Stomach (tissue), 4 donors: ENCODE measurements at regions not wholly inside any gene's neighbourhood (a gene's known extent, or its start where the extent isn't known, plus 50 kb on each side); places are given as distances from the start of the nearest gene placed in this dataset.

Experiments used
- EP300 ChIP-seq: sonication (generic); formaldehyde crosslinking; IDR thresholded peaks from one replicate; pipeline ENCODE4 v1.6.1; 2017; ENCODE audit warnings: antibody characterized with exemption
- POLR2A ChIP-seq, 4 donors: fragments of 450-650 bp; IDR thresholded peaks; one replicate each; pipeline ENCODE4 v1.6.1; 2016; ENCODE audit warnings: antibody characterized with exemption in 4 of 4, control low read depth in 2 of 4, mild to moderate bottlenecking in 1 of 4, moderate library complexity in 1 of 4

- no peak for TF ChIP-seq EP300
- no peak for TF ChIP-seq POLR2A (IDR thresholded peaks at IDR 0.05)
Observed at GRCh38 chr4:122083351-122083750, 68.8 kb upstream of the BLTP1 start.
